Prostate gland (tissue), 2 donors: ENCODE measurements at regions not wholly inside any gene's neighbourhood (a gene's known extent, or its start where the extent isn't known, plus 50 kb on each side); places are given as distances from the start of the nearest gene placed in this dataset.

ENCODE experiments used
- POLR2A ChIP-seq: fragments of 450-650 bp; IDR thresholded peaks from one replicate; pipeline ENCODE4 v1.6.1; 2016; ENCODE audit warnings: antibody characterized with exemption, mild to moderate bottlenecking
- TF ChIP-seq, protein P1 (sequence below), 4 experiments: fragments of 200-600 bp in 2 of 4; fragments of 450-650 bp in 2 of 4; sonication (generic) in 2 of 4; IDR thresholded peaks; 1 replicate in 3 of 4; 2 replicates in 1 of 4; pipeline ENCODE4 v1.5.1; 2016 to 2019; ENCODE audit warnings: antibody characterized with exemption in 4 of 4, mild to moderate bottlenecking in 2 of 4, moderate library complexity in 2 of 4

DNA sequence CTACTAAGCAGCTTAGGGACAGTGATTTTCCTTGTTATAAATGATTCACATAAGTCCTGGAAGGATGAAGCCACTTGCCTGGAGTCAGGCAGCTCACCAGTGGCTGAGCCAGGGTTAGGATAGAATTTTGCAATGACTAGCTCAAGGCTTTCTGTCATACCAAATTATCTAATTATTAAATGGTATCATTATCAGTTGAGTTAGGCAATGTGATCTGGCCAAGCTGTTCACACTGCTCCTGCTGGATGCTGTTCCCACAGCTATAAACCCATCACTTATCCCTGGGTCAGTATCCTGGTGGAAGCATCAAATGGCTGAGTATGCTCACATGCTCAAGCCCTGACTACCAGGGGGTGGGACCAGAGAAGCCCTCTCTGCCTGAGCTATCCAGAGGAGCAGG, 235.2 kb downstream of the MTX2 start:
- TF ChIP-seq, protein P1, sequence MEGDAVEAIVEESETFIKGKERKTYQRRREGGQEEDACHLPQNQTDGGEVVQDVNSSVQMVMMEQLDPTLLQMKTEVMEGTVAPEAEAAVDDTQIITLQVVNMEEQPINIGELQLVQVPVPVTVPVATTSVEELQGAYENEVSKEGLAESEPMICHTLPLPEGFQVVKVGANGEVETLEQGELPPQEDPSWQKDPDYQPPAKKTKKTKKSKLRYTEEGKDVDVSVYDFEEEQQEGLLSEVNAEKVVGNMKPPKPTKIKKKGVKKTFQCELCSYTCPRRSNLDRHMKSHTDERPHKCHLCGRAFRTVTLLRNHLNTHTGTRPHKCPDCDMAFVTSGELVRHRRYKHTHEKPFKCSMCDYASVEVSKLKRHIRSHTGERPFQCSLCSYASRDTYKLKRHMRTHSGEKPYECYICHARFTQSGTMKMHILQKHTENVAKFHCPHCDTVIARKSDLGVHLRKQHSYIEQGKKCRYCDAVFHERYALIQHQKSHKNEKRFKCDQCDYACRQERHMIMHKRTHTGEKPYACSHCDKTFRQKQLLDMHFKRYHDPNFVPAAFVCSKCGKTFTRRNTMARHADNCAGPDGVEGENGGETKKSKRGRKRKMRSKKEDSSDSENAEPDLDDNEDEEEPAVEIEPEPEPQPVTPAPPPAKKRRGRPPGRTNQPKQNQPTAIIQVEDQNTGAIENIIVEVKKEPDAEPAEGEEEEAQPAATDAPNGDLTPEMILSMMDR (IDR thresholded peaks at IDR 0.05) = no peak
- TF ChIP-seq POLR2A = no peak
